ENCODE measurements at regions not wholly inside any gene's neighbourhood (a gene's known extent, or its start where the extent isn't known, plus 50 kb on each side); places are given as distances from the start of the nearest gene placed in this dataset.

DNA sequence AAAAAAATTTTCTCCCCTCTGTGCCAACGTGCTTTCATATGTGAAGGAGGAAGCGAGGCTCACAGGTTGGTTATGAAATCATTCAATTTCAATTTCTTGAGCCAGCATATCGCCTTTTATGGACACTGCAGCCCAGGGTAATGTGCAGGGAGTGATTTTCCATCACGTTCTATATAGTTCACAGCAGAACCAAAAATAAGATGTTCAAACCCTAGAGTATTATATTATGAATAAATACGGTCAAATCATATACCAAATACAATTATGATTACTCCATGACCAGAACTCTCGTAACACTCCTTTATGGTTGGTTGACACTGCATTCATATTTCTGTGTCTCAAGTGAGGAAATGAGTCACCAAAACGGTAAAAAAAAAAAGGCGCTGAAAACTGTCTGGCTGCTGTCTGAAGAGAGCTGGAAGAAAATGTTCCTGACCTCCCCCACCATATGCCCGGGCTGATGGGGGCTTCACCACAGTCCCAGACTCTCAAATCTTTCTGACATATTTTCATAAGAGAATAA, 75.8 kb upstream of the UBAC2 start:
- ChIA-PET POLR2A (no interaction called here), CTCF (interaction anchor here (2.0 kb wide), 1 partner anchor 10 kb away, joined by 5 read pairs; no protein-coding TSS in a partner anchor)
- peak; percentile 45 for DNase-seq (ENCODE audit: extremely low spot score)
- TF ChIP-seq, protein P1, sequence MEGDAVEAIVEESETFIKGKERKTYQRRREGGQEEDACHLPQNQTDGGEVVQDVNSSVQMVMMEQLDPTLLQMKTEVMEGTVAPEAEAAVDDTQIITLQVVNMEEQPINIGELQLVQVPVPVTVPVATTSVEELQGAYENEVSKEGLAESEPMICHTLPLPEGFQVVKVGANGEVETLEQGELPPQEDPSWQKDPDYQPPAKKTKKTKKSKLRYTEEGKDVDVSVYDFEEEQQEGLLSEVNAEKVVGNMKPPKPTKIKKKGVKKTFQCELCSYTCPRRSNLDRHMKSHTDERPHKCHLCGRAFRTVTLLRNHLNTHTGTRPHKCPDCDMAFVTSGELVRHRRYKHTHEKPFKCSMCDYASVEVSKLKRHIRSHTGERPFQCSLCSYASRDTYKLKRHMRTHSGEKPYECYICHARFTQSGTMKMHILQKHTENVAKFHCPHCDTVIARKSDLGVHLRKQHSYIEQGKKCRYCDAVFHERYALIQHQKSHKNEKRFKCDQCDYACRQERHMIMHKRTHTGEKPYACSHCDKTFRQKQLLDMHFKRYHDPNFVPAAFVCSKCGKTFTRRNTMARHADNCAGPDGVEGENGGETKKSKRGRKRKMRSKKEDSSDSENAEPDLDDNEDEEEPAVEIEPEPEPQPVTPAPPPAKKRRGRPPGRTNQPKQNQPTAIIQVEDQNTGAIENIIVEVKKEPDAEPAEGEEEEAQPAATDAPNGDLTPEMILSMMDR (IDR thresholded peaks at IDR 0.05; ENCODE audit: control extremely low read depth, extremely low read depth, low read depth, missing control alignments): no peak

DNA sequence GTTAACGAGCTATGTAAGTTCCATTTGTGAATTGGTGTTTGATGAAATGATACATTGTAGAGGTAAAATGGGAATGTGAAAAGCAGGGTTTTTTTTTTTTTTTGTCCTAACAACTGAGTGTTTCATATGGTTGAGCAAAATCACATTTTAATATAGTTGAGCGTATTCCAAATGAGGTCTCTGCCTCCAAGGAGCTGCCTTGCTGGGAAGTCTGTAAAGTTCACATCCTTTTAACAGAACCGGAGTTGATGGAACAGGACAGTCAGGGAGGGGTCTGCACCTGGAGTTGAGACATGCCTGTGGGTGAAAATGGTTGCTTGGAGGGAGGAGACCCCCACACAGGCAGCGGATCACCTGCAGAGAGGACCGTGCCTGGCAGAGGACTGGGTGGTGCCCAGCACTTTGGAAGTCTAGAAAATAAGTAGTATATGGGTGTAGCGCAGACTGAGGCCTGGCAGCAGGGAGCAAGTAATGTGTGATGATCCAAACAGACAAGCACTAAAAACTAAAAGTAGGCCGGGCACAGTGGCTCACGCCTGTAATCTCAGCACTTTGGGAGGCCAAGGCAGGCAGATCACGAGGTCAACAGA, 75.2 kb upstream of the UBAC2 start:
- ChIA-PET CTCF (interaction anchor here (1.7 to 2.0 kb wide), 2 partner anchors 11 to 19 kb away, joined by 3 to 5 read pairs; no protein-coding TSS in a partner anchor), POLR2A (no interaction called here)
- TF ChIP-seq, protein P1 (IDR thresholded peaks at IDR 0.05; ENCODE audit: control extremely low read depth, extremely low read depth, low read depth, missing control alignments): no peak
- no peak for DNase-seq (ENCODE audit: extremely low spot score)

GRCh38 chr13:99126821-99127220, 73.8 kb upstream of the UBAC2 start:
- ChIA-PET POLR2A (no interaction called here), CTCF (interaction anchor here (1.7 kb wide), 1 partner anchor 20 kb away, joined by 3 read pairs; no protein-coding TSS in a partner anchor)
- DNase-seq (ENCODE audit: extremely low spot score): no peak
- TF ChIP-seq, protein P1 (IDR thresholded peaks at IDR 0.05; ENCODE audit: control extremely low read depth, extremely low read depth, low read depth, missing control alignments): no peak

DNA sequence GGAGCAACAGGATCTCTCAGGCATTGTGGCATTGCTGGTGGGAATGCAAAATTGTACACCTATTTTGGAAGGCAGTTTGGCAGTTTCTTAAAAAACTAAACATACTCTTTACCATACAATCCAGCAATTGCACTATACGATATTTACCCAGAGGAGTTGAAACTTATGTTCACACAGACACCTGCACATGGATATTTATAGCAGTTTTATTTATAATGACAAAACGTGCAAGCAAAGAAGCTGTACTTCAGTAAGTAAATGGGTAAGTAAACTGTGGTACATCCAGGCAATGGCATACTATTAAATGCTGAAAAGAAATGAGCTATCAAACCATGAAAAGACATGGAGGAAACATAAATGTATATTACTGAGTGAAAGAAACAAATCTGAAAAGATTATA, 71.6 kb upstream of the UBAC2 start:
- CTCF ChIA-PET: no interaction called here
- POLR2A ChIA-PET: no interaction called here
- TF ChIP-seq, protein P1 (IDR thresholded peaks at IDR 0.05; ENCODE audit: control extremely low read depth, extremely low read depth, low read depth, missing control alignments): no peak
- no peak for DNase-seq (ENCODE audit: extremely low spot score)

DNA sequence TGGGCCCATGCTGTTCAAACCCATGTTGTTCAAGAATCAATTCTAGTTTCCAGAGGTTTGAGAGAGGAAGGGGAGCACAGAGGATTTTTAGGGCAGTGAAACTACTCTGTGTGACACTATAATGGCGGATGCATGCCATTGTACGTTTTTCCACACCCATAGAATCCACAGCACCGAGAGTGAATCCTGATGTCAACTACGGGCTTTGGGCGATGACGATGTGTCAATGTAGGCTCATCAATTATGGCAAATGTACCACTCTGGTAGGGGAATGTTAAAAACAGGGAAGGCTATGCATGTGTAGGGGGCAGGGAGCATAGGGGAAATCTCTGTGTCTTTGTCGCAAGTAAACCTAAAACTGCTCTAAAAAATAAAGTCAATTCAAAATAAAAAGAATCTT, 70.7 kb upstream of the UBAC2 start:
- TF ChIP-seq, protein P1 (IDR thresholded peaks at IDR 0.05; ENCODE audit: control extremely low read depth, extremely low read depth, low read depth, missing control alignments): no peak
- ChIA-PET POLR2A (no interaction called here), CTCF (no interaction called here)
- no peak for DNase-seq (ENCODE audit: extremely low spot score)

- TF ChIP-seq, protein P1 (IDR thresholded peaks at IDR 0.05; ENCODE audit: control extremely low read depth, extremely low read depth, low read depth, missing control alignments): no peak
- ChIA-PET CTCF (interaction anchor here (3.5 kb wide), 1 partner anchor 16 kb away, joined by 8 read pairs; no protein-coding TSS in a partner anchor), POLR2A (no interaction called here)
- DNase-seq (ENCODE audit: extremely low spot score): no peak
Observed at GRCh38 chr13:99131410-99131809, 69.2 kb upstream of the UBAC2 start.
